ENCODE measurements at regions not wholly inside any gene's neighbourhood (a gene's known extent, or its start where the extent isn't known, plus 50 kb on each side); places are given as distances from the start of the nearest gene placed in this dataset.

DNA sequence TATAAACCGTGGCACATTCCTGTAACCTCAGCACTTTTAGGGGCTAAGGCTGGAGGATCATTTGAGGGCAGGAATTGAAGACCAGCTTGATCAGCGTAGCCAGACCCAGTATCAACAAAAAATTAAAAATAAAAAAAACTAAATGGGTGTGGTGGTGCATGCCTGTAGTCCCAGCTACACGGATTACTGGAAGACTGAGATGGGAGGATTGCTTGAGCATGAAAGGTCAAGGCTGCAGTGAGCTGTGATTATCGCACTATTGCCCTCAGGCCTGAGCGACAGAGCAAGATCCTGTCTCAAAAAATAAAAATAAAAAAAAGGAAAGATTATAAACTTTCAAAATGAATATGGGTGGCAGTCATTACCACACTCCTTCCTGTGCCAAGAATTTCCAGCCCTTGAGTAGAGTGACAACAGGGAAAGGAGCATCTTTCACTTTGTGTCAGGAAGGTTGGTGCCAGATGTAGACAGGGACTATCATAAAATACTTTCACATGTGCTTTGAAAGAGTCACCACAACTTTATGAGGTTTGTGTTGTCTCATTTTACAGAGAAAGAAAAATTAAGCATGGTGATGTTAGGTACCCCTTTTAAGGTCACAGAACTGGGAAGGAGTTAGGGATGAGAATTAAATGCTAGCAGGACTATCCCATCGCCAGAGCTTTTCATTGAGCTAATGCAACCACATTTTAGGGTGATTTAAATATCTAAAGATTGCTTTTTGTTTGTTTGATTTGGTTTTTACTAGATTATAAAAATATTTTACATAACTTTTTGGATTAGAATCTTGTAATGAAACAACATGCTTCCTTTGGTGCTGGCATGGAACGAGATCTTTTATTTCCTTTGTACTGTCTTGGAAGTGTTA is 1617.4 kb upstream of the ACVR2A start:
- Mint-ChIP-seq H3K4me1 (no peaks in the 10 kb centered on the region), H3K27me3 (ENCODE audit: low read depth) (no peaks in the 10 kb centered on the region), H3K27ac (no peak overlapping the region), H3K9me3 (no peaks in the 10 kb centered on the region), H3K4me3 (no peak overlapping the region), H3K36me3 (ENCODE audit: insufficient read depth in 1 of 3, low read depth in 3 of 3) (no peaks in the 10 kb centered on the region)
- Histone ChIP-seq H3K79me2 (ENCODE audit: insufficient read depth, low read length) (no peaks in the 10 kb centered on the region), H3K56ac (ENCODE audit: insufficient read length, low read depth, low read length) (no peak overlapping the region), H3K18ac (ENCODE audit: insufficient read length, low read depth, low read length) (no peak overlapping the region), H4K5ac (ENCODE audit: insufficient read length, low read depth, low read length) (no peak overlapping the region), H3K27me3 (ENCODE audit: insufficient read depth, low read length) (no peaks in the 10 kb centered on the region), H3T11ph (ENCODE audit: low read length) (no peak overlapping the region), H2BK120ac (ENCODE audit: low read depth, low read length, poor library complexity, severe bottlenecking) (no peak overlapping the region), H3K23ac (ENCODE audit: insufficient read length, low read depth, low read length) (no peak overlapping the region), H3K23me2 (ENCODE audit: insufficient read length, low read depth, low read length, poor library complexity, severe bottlenecking) (no peaks in the 10 kb centered on the region), H4K91ac (ENCODE audit: insufficient read length, low read depth, low read length) (no peak overlapping the region), H4K20me1 (ENCODE audit: control insufficient read depth, insufficient read depth, insufficient read length) (no peaks in the 10 kb centered on the region), H2AFZ (ENCODE audit: low read length) (no peak overlapping the region), H3K9ac (ENCODE audit: extremely low read depth, insufficient read length, low read length) (no peak overlapping the region), H3K9me3 (ENCODE audit: control insufficient read depth, low read depth, low read length) (no peaks in the 10 kb centered on the region), H3K27ac (ENCODE audit: insufficient read length, low read depth, low read length) (no peak overlapping the region), H2BK20ac (ENCODE audit: low read depth, low read length, poor library complexity, severe bottlenecking) (no peak overlapping the region), H3K4ac (ENCODE audit: low read depth, low read length) (no peak overlapping the region), H2BK12ac (ENCODE audit: insufficient read length, low read depth, low read length) (no peak overlapping the region), H4K8ac (replicated peaks; ENCODE audit: insufficient read length, low read depth, low read length) (no peak overlapping the region), H2BK5ac (ENCODE audit: insufficient read length, low read length) (no peak overlapping the region), H3K4me2 (ENCODE audit: insufficient read depth, insufficient read length, low read length) (no peak overlapping the region), H2BK15ac (ENCODE audit: low read depth, low read length) (no peak overlapping the region), H3K79me1 (ENCODE audit: insufficient read depth, low read depth, low read length, poor library complexity, severe bottlenecking) (no peaks in the 10 kb centered on the region), H3K14ac (ENCODE audit: insufficient read depth, low read length) (no peak overlapping the region), H3K4me1 (ENCODE audit: insufficient read depth, low read length) (no peaks in the 10 kb centered on the region), H2AK5ac (ENCODE audit: insufficient read length, low read length) (no peak overlapping the region)
- DNase-seq, result no peak
- WGBS (ENCODE audit: extremely low coverage, insufficient read length, low lambda C conversion rate), result no CpG with 5 or more reads among the region's 7 CpGs
- TF ChIP-seq, protein P1, sequence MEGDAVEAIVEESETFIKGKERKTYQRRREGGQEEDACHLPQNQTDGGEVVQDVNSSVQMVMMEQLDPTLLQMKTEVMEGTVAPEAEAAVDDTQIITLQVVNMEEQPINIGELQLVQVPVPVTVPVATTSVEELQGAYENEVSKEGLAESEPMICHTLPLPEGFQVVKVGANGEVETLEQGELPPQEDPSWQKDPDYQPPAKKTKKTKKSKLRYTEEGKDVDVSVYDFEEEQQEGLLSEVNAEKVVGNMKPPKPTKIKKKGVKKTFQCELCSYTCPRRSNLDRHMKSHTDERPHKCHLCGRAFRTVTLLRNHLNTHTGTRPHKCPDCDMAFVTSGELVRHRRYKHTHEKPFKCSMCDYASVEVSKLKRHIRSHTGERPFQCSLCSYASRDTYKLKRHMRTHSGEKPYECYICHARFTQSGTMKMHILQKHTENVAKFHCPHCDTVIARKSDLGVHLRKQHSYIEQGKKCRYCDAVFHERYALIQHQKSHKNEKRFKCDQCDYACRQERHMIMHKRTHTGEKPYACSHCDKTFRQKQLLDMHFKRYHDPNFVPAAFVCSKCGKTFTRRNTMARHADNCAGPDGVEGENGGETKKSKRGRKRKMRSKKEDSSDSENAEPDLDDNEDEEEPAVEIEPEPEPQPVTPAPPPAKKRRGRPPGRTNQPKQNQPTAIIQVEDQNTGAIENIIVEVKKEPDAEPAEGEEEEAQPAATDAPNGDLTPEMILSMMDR (conservative IDR thresholded peaks at IDR 0.05), result no peak
